ENCODE measurements at regions not wholly inside any gene's neighbourhood (a gene's known extent, or its start where the extent isn't known, plus 50 kb on each side); places are given as distances from the start of the nearest gene placed in this dataset.

DNA sequence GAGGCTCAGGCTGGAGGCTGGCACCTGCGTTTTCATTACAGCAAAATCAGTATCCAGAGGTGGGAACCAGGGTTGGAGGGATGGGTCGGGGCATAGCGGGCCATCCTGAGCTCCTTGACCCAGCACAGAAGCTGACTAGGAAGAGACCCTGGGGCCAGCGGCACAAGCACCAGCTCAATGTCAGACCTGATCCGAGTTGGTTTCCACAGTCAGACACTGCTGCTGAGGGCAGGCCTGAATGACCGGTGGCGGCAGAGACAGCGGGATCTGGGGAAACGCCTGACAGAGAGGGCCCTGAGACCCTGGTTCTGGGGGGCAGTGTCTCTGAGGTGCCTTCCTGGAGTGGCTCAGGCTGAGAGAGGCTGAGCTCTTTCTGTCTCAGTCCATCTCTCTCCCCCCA lies 162.0 kb upstream of the C1orf174 start:
- TF ChIP-seq TEAD4 (IDR thresholded peaks at IDR 0.05) (no peak), RAD21 (IDR thresholded peaks at IDR 0.05; ENCODE audit: low read depth) (no peak), TCF12 (IDR thresholded peaks at IDR 0.05; ENCODE audit: low read depth) (no peak), CREB1 (IDR thresholded peaks at IDR 0.05; ENCODE audit: low read depth) (no peak), CEBPB (IDR thresholded peaks at IDR 0.05) (no peak), TAF1 (IDR thresholded peaks at IDR 0.05; ENCODE audit: low read depth) (no peak)
- TF ChIP-seq, protein P1, sequence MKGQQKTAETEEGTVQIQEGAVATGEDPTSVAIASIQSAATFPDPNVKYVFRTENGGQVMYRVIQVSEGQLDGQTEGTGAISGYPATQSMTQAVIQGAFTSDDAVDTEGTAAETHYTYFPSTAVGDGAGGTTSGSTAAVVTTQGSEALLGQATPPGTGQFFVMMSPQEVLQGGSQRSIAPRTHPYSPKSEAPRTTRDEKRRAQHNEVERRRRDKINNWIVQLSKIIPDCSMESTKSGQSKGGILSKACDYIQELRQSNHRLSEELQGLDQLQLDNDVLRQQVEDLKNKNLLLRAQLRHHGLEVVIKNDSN (IDR thresholded peaks at IDR 0.05): no peak
- TF ChIP-seq, protein P2, sequence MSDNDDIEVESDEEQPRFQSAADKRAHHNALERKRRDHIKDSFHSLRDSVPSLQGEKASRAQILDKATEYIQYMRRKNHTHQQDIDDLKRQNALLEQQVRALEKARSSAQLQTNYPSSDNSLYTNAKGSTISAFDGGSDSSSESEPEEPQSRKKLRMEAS (IDR thresholded peaks at IDR 0.05): no peak

All from Ishikawa (cell line).